Lung (tissue), 11 donors: ENCODE measurements at regions not wholly inside any gene's neighbourhood (a gene's known extent, or its start where the extent isn't known, plus 50 kb on each side); places are given as distances from the start of the nearest gene placed in this dataset.
A peak's percentile ranks its signal among the peaks of the same experiment; 100 is the strongest.

ENCODE experiments used
- ATAC-seq: fragments of 200-7000 bp; cut with Tn5 transposase; one replicate; pipeline ENCODE4 v1.9.1; 2020; ENCODE audit warnings: moderate number of reproducible peaks; ENCODE audit not compliant: insufficient read depth, low FRiP score
- DNase-seq, 3 donors: peaks; one replicate each; pipeline ENCODE4 v3.0.0-alpha.2; 2013 to 2017
- H3K27ac ChIP-seq, 2 donors: one replicate each; pipeline ENCODE4 v1.5.1; 2013; ENCODE audit warnings: mild to moderate bottlenecking in 2 of 2, moderate library complexity in 2 of 2, control low read depth in 1 of 2, inconsistent platforms in 1 of 2, low read depth in 1 of 2, low read length in 1 of 2
- H3K27me3 ChIP-seq, 3 donors: one replicate each; pipeline ENCODE4 v1.5.1; 2013; ENCODE audit warnings: low read length in 2 of 3; ENCODE audit not compliant: control insufficient read depth in 3 of 3, insufficient read depth in 3 of 3
- H3K36me3 ChIP-seq, 4 donors: one replicate each; pipeline ENCODE4 v1.5.1; 2013; ENCODE audit warnings: low read length in 4 of 4, mild to moderate bottlenecking in 1 of 4, moderate library complexity in 1 of 4; ENCODE audit not compliant: control insufficient read depth in 4 of 4, insufficient read depth in 4 of 4
- H3K4me1 ChIP-seq, 5 donors: one replicate each; pipeline ENCODE4 v1.5.1; 2013; ENCODE audit warnings: low read length in 5 of 5, mild to moderate bottlenecking in 2 of 5, moderate library complexity in 1 of 5; ENCODE audit not compliant: control insufficient read depth in 5 of 5, insufficient read depth in 5 of 5
- H3K4me3 ChIP-seq: one replicate; pipeline ENCODE4 v1.5.1; 2013; ENCODE audit warnings: mild to moderate bottlenecking, control low read depth, moderate library complexity
- H3K9ac ChIP-seq, 2 donors: one replicate each; pipeline ENCODE4 v1.5.1; 2013; ENCODE audit warnings: low read length in 2 of 2, control low read depth in 1 of 2; ENCODE audit not compliant: insufficient read depth in 1 of 2
- H3K9me3 ChIP-seq, 4 donors: one replicate each; pipeline ENCODE4 v1.5.1; 2013; ENCODE audit warnings: low read length in 3 of 4, mild to moderate bottlenecking in 1 of 4, moderate library complexity in 1 of 4; ENCODE audit not compliant: control insufficient read depth in 4 of 4, insufficient read depth in 3 of 4
- WGBS, 2 donors: extraction: QIAGEN DNeasy Blood & Tissue Kit; methylation state at CpG; one replicate each; pipeline ENCODE4 v1.1.7; 2013; 5-methylcytosine and 5-hydroxymethylcytosine counted together
- TF ChIP-seq, protein P1 (sequence below): IDR thresholded peaks from 2 replicates; pipeline ENCODE4 v1.5.1; 2012; ENCODE audit warnings: mild to moderate bottlenecking; ENCODE audit errors: control extremely low read depth, extremely low read depth
- donor health status: control.
- donor health status: control.
- donor health status: Bipolar disorder and iron deficiency.
- donor health status: healthy.
- donor health status: DM: yes; HTN: yes; CAD: no.

DNA sequence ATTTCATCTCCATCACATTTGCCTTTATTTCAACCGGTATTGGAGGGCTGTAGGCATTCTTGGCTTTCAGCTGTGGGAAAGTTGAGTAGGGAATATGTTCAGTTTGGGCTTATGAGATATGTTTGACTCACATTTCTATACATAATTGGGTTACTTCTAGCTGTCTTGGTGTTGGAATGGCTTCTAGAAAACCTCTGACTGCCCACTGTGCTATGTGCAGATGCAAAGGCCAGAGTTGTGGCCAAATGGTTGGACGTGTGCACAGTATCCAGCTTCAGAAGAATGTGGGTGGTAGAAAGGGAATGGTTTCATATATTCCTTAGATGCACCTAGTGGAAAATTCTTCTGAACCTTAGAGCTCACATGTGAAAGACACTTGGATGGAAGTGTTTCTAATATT is 92.6 kb upstream of the H2AZ1 start:
- Histone ChIP-seq H3K4me1 (no peaks in the 10 kb centered on the region), H3K4me3 (no peak overlapping the region), H3K36me3 (no peaks in the 10 kb centered on the region), H3K27me3 (no peaks in the 10 kb centered on the region), H3K27ac (no peak overlapping the region), H3K9ac (no peak overlapping the region), H3K9me3 (no peaks in the 10 kb centered on the region)
- ATAC-seq (no peak), DNase-seq (no peak)
- TF ChIP-seq, protein P1, sequence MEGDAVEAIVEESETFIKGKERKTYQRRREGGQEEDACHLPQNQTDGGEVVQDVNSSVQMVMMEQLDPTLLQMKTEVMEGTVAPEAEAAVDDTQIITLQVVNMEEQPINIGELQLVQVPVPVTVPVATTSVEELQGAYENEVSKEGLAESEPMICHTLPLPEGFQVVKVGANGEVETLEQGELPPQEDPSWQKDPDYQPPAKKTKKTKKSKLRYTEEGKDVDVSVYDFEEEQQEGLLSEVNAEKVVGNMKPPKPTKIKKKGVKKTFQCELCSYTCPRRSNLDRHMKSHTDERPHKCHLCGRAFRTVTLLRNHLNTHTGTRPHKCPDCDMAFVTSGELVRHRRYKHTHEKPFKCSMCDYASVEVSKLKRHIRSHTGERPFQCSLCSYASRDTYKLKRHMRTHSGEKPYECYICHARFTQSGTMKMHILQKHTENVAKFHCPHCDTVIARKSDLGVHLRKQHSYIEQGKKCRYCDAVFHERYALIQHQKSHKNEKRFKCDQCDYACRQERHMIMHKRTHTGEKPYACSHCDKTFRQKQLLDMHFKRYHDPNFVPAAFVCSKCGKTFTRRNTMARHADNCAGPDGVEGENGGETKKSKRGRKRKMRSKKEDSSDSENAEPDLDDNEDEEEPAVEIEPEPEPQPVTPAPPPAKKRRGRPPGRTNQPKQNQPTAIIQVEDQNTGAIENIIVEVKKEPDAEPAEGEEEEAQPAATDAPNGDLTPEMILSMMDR: no peak
- 82 to 84% methylated on average over 2 of the region's 2 CpGs for WGBS, 2 donors

DNA sequence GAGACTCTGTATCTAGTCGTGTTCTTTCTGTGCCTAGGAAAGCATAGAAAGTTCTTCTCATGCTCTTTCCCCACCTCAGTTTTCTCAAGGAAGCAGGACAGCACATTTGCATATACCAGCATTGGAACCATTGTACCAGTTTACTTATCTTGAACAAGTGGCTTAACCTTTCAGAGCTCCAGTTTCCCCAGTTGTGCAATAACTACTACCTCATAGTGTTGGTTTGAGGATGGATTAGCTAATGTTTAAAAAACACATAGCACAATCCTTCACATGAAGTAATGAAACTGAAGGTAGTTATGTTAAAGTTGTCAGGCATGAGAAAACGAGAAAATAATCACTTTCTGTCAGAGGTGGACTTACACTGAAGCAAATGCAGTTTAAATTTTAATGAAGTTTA is 92.2 kb upstream of the H2AZ1 start:
- WGBS, 2 donors: 59 to 84% methylated on average over 2 of the region's 2 CpGs
- H3K36me3 ChIP-seq: no peaks in the 10 kb centered on the region
- DNase-seq (no peak), ATAC-seq (peak; percentile 47)
- H3K4me3 ChIP-seq: no peak overlapping the region
- no peak overlapping the region for H3K9ac ChIP-seq
- no peaks in the 10 kb centered on the region for H3K27me3 ChIP-seq
- no peaks in the 10 kb centered on the region for H3K4me1 ChIP-seq
- no peaks in the 10 kb centered on the region for H3K9me3 ChIP-seq
- TF ChIP-seq, protein P1: no peak
- H3K27ac ChIP-seq: no peak overlapping the region

DNA sequence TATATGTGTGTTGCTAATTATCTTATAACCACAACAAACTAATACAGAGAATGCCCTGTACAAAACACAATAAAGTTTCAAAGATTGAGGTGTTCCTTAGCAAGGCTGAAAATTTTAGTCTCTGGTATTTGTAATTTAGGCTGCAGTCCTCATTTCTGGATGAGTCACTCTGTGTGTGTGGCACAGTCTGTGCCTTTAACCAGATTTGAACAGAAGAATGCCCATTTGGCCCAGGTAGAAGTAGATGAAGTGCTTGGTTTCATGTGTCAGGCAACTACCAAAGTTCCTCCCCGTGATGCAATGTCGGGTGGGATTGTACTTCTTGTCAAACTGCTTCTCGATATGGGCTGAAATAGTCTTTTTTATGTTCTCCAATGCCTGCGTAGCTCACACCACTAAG is 91.6 kb upstream of the H2AZ1 start:
- H3K36me3 ChIP-seq: no peaks in the 10 kb centered on the region
- H3K9me3 ChIP-seq: no peaks in the 10 kb centered on the region
- no peaks in the 10 kb centered on the region for H3K27me3 ChIP-seq
- WGBS, 2 donors: 85 to 91% methylated on average over 4 of the region's 4 CpGs
- ATAC-seq (peak; percentile 69), DNase-seq (no peak)
- no peak overlapping the region for H3K4me3 ChIP-seq
- TF ChIP-seq, protein P1: no peak
- no peaks in the 10 kb centered on the region for H3K4me1 ChIP-seq
- no peak overlapping the region for H3K9ac ChIP-seq
- H3K27ac ChIP-seq: no peak overlapping the region

DNA sequence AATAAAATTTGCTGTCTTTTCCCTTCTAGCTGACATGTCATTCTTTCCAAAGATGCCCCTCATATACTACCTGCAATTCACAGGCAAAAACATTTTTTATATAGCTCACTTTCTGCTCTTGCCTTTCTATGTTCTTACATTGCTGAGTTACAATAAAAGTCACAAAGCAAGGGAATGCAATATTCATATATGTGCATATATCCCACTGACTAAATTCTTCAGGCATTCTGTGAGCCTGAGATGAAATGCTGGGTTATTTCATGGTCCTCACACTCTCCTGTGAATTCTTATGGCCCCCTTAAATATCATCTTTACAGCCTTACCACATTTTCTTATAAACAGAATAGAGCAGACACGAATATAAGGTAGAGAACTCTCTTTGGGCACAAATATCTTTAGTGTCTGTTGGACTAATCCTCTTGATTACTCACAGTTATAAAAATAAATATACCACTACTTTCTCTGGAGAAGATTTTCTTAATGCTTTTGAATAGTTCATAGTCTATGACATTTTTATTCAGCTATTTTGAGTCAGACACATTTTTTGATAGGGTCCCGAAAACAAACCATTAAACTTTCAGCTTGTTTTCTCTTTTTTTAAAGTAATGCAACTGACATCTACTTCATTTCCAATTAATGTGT is 84.1 kb upstream of the H2AZ1 start:
- Histone ChIP-seq H3K9ac (no peak overlapping the region), H3K27me3 (no peaks in the 10 kb centered on the region), H3K4me1 (no peaks in the 10 kb centered on the region), H3K4me3 (no peak overlapping the region), H3K9me3 (peaks cover 0 to 5% (median 0%) of the 10 kb centered on the region in 4 donors), H3K36me3 (no peaks in the 10 kb centered on the region), H3K27ac (no peak overlapping the region)
- TF ChIP-seq, protein P1: no peak
- DNase-seq: no peak
- WGBS, 2 donors: 79 to 89% methylated on average over 2 of the region's 2 CpGs
- no peak for ATAC-seq
